ENCODE measurements at regions not wholly inside any gene's neighbourhood (a gene's known extent, or its start where the extent isn't known, plus 50 kb on each side); places are given as distances from the start of the nearest gene placed in this dataset.

DNA sequence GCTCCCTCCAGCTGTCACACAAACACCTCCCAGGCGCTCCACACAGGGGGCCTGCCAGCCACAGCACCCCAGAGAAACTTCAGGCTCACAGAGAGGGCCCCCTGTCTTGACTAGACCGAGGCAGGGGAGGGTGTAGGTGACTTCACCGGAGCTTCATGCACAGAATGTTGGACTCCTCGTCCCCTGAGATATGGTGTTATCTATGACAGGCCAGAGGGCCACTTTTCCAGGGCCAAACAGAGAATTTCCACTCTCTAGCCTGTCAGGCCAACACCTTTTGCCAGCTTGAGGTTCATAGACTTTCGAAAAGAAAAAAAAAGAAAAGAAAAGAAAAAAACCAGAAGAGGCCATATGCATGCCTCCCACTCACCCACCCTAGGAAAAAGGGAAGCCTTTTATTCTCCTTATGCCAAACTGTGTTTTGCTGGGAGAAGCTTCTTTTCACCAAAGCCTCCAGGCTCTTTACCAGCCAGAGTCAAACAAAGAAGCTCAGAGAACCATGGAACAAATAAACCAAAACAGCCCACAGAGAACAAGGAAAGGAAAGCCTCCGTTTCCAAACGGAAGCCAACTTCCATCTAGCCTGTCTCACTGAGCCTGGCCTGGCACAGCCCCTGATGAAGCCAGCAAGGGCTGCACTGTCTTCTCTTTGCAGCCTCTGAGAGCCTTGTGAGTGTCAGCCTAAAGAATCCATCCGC is 313.2 kb upstream of the JARID2 start:
- no peak for TF ChIP-seq YY1 (IDR thresholded peaks at IDR 0.05; ENCODE audit: extremely low read depth, insufficient replicate concordance, low read depth, low read length)
- TF ChIP-seq, protein P1, sequence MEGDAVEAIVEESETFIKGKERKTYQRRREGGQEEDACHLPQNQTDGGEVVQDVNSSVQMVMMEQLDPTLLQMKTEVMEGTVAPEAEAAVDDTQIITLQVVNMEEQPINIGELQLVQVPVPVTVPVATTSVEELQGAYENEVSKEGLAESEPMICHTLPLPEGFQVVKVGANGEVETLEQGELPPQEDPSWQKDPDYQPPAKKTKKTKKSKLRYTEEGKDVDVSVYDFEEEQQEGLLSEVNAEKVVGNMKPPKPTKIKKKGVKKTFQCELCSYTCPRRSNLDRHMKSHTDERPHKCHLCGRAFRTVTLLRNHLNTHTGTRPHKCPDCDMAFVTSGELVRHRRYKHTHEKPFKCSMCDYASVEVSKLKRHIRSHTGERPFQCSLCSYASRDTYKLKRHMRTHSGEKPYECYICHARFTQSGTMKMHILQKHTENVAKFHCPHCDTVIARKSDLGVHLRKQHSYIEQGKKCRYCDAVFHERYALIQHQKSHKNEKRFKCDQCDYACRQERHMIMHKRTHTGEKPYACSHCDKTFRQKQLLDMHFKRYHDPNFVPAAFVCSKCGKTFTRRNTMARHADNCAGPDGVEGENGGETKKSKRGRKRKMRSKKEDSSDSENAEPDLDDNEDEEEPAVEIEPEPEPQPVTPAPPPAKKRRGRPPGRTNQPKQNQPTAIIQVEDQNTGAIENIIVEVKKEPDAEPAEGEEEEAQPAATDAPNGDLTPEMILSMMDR (IDR thresholded peaks at IDR 0.05 in 2 of 3, conservative IDR thresholded peaks at IDR 0.05 in 1 of 3; ENCODE audit: borderline replicate concordance in 1 of 3, insufficient read depth in 1 of 3, low read depth in 2 of 3, low read length in 2 of 3) = no peak
- TF ChIP-seq, protein P2, sequence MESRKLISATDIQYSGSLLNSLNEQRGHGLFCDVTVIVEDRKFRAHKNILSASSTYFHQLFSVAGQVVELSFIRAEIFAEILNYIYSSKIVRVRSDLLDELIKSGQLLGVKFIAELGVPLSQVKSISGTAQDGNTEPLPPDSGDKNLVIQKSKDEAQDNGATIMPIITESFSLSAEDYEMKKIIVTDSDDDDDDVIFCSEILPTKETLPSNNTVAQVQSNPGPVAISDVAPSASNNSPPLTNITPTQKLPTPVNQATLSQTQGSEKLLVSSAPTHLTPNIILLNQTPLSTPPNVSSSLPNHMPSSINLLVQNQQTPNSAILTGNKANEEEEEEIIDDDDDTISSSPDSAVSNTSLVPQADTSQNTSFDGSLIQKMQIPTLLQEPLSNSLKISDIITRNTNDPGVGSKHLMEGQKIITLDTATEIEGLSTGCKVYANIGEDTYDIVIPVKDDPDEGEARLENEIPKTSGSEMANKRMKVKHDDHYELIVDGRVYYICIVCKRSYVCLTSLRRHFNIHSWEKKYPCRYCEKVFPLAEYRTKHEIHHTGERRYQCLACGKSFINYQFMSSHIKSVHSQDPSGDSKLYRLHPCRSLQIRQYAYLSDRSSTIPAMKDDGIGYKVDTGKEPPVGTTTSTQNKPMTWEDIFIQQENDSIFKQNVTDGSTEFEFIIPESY (IDR thresholded peaks at IDR 0.05; ENCODE audit: extremely low read depth, insufficient replicate concordance, low read length) = no peak
- no peak for TF ChIP-seq EZH2phosphoT487 (IDR thresholded peaks at IDR 0.05; ENCODE audit: borderline replicate concordance)
- TF ChIP-seq POLR2A (IDR thresholded peaks at IDR 0.05; ENCODE audit: borderline replicate concordance, extremely low read depth, insufficient read depth, insufficient read length) = no peak
- TF ChIP-seq EGR1 (IDR thresholded peaks at IDR 0.05; ENCODE audit: low read depth) = no peak
- TF ChIP-seq SIN3A (IDR thresholded peaks at IDR 0.05; ENCODE audit: low read depth) = no peak

All from HCT116 (cell line).